ENCODE measurements at regions not wholly inside any gene's neighbourhood (a gene's known extent, or its start where the extent isn't known, plus 50 kb on each side); places are given as distances from the start of the nearest gene placed in this dataset.

- Histone ChIP-seq H3K4me2 (no peak overlapping the region), H3K4me1 (no peaks in the 10 kb centered on the region), H3K4me3 (no peak overlapping the region), H3K9me3 (no peaks in the 10 kb centered on the region), H3K27ac (no peak overlapping the region)
- TF ChIP-seq BHLHE40 (IDR thresholded peaks at IDR 0.05; ENCODE audit: low read depth, low read length) (no peak), SREBF2 (IDR thresholded peaks at IDR 0.05) (no peak), CTCF (IDR thresholded peaks at IDR 0.05) (no peak), ZFP36 (IDR thresholded peaks at IDR 0.05; ENCODE audit: borderline replicate concordance, partially characterized antibody) (no peak), CHD2 (IDR thresholded peaks at IDR 0.05; ENCODE audit: low read length, partially characterized antibody) (no peak)
- CTCF ChIA-PET: no interaction called here
- 21% methylated on average over 1 of the region's 1 CpG for WGBS (ENCODE audit: missing lambda C conversion rate)
- no peak for FAIRE-seq
- DNase-seq (ENCODE audit: low read depth in 1 of 2, low spot score in 1 of 2): no peak
- ATAC-seq: no peak
- POLR2A ChIA-PET: no interaction called here
Observed at GRCh38 chr2:53064154-53064553, 703.5 kb upstream of the CHAC2 start.

- no peak for TF ChIP-seq SMC3 (IDR thresholded peaks at IDR 0.05)
- no peak for TF ChIP-seq FOSL2 (IDR thresholded peaks at IDR 0.05)
- no peak for TF ChIP-seq FOSL2 (CRISPR knock-in tag; IDR thresholded peaks at IDR 0.05)
- no peak for TF ChIP-seq RFX5 (IDR thresholded peaks at IDR 0.05)
- no peak for TF ChIP-seq SREBF2 (IDR thresholded peaks at IDR 0.05)
- no peak for TF ChIP-seq POLR2A (IDR thresholded peaks at IDR 0.05; ENCODE audit: low read length)
- ChIA-PET CTCF (no interaction called here), POLR2A (no interaction called here)
- H3K4me1 ChIP-seq: no peaks in the 10 kb centered on the region
- H3K27ac ChIP-seq: no peak overlapping the region
- no peak overlapping the region for H3K4me2 ChIP-seq
- H3K4me3 ChIP-seq: no peak overlapping the region
- FAIRE-seq (no peak), ATAC-seq (0 out of 6 replicates have a peak, but pooled peaks of 1 of the 2 experiments have one; percentile 43), DNase-seq (ENCODE audit: low read depth in 1 of 2, low spot score in 1 of 2) (peak in 1 of 2 experiments; percentile 4)
- H3K9me3 ChIP-seq: no peaks in the 10 kb centered on the region
- 60% methylated on average over 3 of the region's 3 CpGs for WGBS (ENCODE audit: missing lambda C conversion rate)
Observed at GRCh38 chr2:53058526-53058925, 709.1 kb upstream of the CHAC2 start.

GRCh38 chr2:53053937-53054336 is 713.7 kb upstream of the CHAC2 start:
- DNase-seq (ENCODE audit: low read depth in 1 of 2, low spot score in 1 of 2): no peak
- Histone ChIP-seq H3K27ac (no peak overlapping the region), H3K4me2 (no peak overlapping the region), H3K9me3 (no peaks in the 10 kb centered on the region), H3K4me1 (no peaks in the 10 kb centered on the region), H3K4me3 (no peak overlapping the region)
- no peak for FAIRE-seq
- TF ChIP-seq RNF2 (IDR thresholded peaks at IDR 0.05; ENCODE audit: borderline replicate concordance, low read depth): no peak
- TF ChIP-seq POLR2AphosphoS2 (conservative IDR thresholded peaks at IDR 0.05; ENCODE audit: low read length): no peak
- no peak for TF ChIP-seq RARB (CRISPR knock-in tag; IDR thresholded peaks at IDR 0.05)
- TF ChIP-seq FOSL2 (IDR thresholded peaks at IDR 0.05): no peak
- TF ChIP-seq FOSL2 (CRISPR knock-in tag; IDR thresholded peaks at IDR 0.05): no peak
- ChIA-PET POLR2A (no interaction called here), CTCF (no interaction called here)
- ATAC-seq: no peak

- Histone ChIP-seq H3K4me2 (no peak overlapping the region), H3K4me1 (no peaks in the 10 kb centered on the region), H3K27ac (no peak overlapping the region), H3K9me3 (no peaks in the 10 kb centered on the region; the same call in 2 of the 3 replicates), H3K4me3 (no peak overlapping the region)
- DNase-seq (ENCODE audit: low read depth in 1 of 2, low spot score in 1 of 2) (no peak), ATAC-seq (no peak), FAIRE-seq (no peak)
- CTCF ChIA-PET: no interaction called here
- POLR2A ChIA-PET: no interaction called here
- TF ChIP-seq FOSL2 (IDR thresholded peaks at IDR 0.05) (no peak), FOSL2 (CRISPR knock-in tag; IDR thresholded peaks at IDR 0.05) (peak; percentile 37), CTCF (IDR thresholded peaks at IDR 0.05) (no peak)
Observed at GRCh38 chr2:53051157-53051556, 716.4 kb upstream of the CHAC2 start.

Data from A549 (cell line).